ENCODE measurements at regions not wholly inside any gene's neighbourhood (a gene's known extent, or its start where the extent isn't known, plus 50 kb on each side); places are given as distances from the start of the nearest gene placed in this dataset.

- 88 to 94% (median 90%) methylated on average over 5 of the region's 5 CpGs for WGBS, 3 donors
- no peak for TF ChIP-seq CTCF (IDR thresholded peaks at IDR 0.05)
- intact Hi-C loops (cut with DNase I): no loop called here
- Histone ChIP-seq H3K4me1 (no peaks in the 10 kb centered on the region), H3K9me3 (no peaks in the 10 kb centered on the region), H3K27ac (no peak overlapping the region), H3K27me3 (ENCODE audit: insufficient read depth in 3 of 3, low read length in 2 of 3) (no peaks in the 10 kb centered on the region), H3K4me3 (no peak overlapping the region), H3K36me3 (ENCODE audit: insufficient read depth in 1 of 2, low read depth in 1 of 2) (no peaks in the 10 kb centered on the region)
- DNase-seq: no peak
- ATAC-seq: no peak
Observed at GRCh38 chr1:178620584-178621475, 104.2 kb upstream of the RALGPS2 start.

DNA sequence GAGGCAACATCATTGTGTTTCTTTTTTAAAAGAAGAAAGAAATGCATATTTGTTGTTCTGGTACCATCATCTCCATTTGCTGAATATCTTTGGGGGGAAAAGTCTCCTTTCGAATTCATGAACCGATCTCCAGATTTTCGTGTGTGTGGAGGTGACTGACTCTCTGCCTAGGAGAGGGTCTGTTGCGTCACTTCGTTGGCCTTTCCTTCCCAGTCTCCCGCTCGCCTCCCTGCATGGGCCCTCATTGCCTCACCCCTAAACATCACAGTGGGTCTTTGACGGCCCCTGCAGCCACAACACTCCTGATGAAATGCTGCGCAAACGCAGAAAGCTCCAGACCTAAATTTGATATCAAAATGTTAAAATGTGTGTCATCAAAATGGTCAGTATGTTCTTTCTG is 103.2 kb upstream of the RALGPS2 start:
- WGBS, 3 donors: 94 to 98% (median 96%) methylated on average over 10 of the region's 10 CpGs
- Histone ChIP-seq H3K27ac (no peak overlapping the region), H3K4me3 (no peak overlapping the region), H3K4me1 (no peaks in the 10 kb centered on the region), H3K36me3 (ENCODE audit: insufficient read depth in 1 of 2, low read depth in 1 of 2) (no peaks in the 10 kb centered on the region), H3K9me3 (no peaks in the 10 kb centered on the region), H3K27me3 (ENCODE audit: insufficient read depth in 3 of 3, low read length in 2 of 3) (no peaks in the 10 kb centered on the region)
- intact Hi-C loops (cut with DNase I): no loop called here
- TF ChIP-seq CTCF (IDR thresholded peaks at IDR 0.05): no peak
- DNase-seq (no peak), ATAC-seq (no peak)

- Histone ChIP-seq H3K27me3 (ENCODE audit: insufficient read depth in 3 of 3, low read length in 2 of 3) (no peaks in the 10 kb centered on the region), H3K36me3 (ENCODE audit: insufficient read depth in 1 of 2, low read depth in 1 of 2) (no peaks in the 10 kb centered on the region), H3K4me1 (no peaks in the 10 kb centered on the region), H3K9me3 (no peaks in the 10 kb centered on the region), H3K27ac (no peak overlapping the region), H3K4me3 (no peak overlapping the region)
- intact Hi-C loops (cut with DNase I): no loop called here
- 11 to 29% (median 19%) methylated on average over 1 of the region's 1 CpG for WGBS, 3 donors
- no peak for ATAC-seq
- no peak for DNase-seq
- no peak for TF ChIP-seq CTCF (IDR thresholded peaks at IDR 0.05)
Observed at GRCh38 chr1:178625695-178626094, 99.3 kb upstream of the RALGPS2 start.

GRCh38 chr1:178627037-178627436 is 98.0 kb upstream of the RALGPS2 start:
- no peak overlapping the region for H3K4me3 ChIP-seq
- intact Hi-C loops (cut with DNase I): no loop called here

More at GRCh38 chr1:178627037-178627436, 98.0 kb upstream of the RALGPS2 start:
- no peak overlapping the region for H3K27ac ChIP-seq
- no peaks in the 10 kb centered on the region for H3K36me3 ChIP-seq (ENCODE audit: insufficient read depth in 1 of 2, low read depth in 1 of 2)
- DNase-seq: no peak
- H3K4me1 ChIP-seq: no peaks in the 10 kb centered on the region
- ATAC-seq: no peak
- WGBS, 3 donors: 96 to 99% (median 98%) methylated on average over 2 of the region's 2 CpGs
- no peaks in the 10 kb centered on the region for H3K27me3 ChIP-seq (ENCODE audit: insufficient read depth in 3 of 3, low read length in 2 of 3)
- TF ChIP-seq CTCF (IDR thresholded peaks at IDR 0.05): no peak
- H3K9me3 ChIP-seq: no peaks in the 10 kb centered on the region

Data from psoas muscle (tissue), 7 donors.